ENCODE measurements at regions not wholly inside any gene's neighbourhood (a gene's known extent, or its start where the extent isn't known, plus 50 kb on each side); places are given as distances from the start of the nearest gene placed in this dataset.

DNA sequence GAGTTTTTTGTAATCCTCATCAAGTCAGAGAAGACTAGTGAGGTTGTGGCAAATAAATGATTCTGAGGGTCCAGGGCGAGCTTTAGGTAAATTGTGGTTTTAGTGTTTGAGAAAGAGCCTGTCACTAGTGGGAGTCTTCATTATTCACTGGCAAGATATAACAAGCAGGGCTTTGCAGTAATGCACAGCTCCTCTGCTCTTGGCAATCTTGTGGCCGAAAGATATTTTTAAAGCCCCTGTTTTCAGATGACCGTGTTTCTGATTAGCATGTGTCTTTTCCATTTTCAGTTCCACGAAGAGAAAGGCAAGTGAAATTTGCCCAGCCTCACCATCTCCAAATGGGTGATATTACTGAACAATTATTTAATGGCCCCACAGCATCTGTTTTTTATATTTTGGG, 154.0 kb upstream of the BCL6 start:
- no peak for FAIRE-seq
- no peak for DNase-seq (ENCODE audit: low spot score)

- no peak for DNase-seq (ENCODE audit: low spot score)
- FAIRE-seq = no peak
These were observed 155.9 kb upstream of the BCL6 start for GRCh38 chr3:187900993-187901755.

- FAIRE-seq = no peak
- DNase-seq (ENCODE audit: low spot score) = no peak
These were observed 156.8 kb upstream of the BCL6 start for GRCh38 chr3:187902041-187902471.

- FAIRE-seq = no peak
These were observed 157.7 kb upstream of the BCL6 start for GRCh38 chr3:187902936-187903335.

DNA sequence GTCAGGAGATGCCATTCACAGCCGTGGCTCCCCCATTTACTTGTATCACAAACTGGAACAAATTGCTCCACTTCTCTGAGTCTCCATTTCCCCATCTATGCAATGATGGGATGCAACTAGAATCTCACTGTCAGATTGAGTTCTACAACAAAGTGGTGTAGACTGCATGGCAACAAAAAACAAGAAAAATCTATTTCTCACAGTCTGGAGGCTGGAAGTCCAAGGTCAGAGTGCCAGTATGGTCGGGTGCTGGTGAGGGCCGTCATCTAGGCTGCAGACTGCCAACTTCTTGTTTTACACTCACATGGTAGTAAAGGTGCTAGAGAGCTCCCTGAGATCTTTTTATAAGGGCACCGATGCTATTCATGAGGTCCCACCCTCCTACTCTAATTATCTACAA, 158.4 kb upstream of the BCL6 start:
- no peak for DNase-seq (ENCODE audit: low spot score)
- FAIRE-seq = no peak

More at GRCh38 chr3:187902936-187903335, 157.7 kb upstream of the BCL6 start:
- no peak for DNase-seq (ENCODE audit: low spot score)

DNA sequence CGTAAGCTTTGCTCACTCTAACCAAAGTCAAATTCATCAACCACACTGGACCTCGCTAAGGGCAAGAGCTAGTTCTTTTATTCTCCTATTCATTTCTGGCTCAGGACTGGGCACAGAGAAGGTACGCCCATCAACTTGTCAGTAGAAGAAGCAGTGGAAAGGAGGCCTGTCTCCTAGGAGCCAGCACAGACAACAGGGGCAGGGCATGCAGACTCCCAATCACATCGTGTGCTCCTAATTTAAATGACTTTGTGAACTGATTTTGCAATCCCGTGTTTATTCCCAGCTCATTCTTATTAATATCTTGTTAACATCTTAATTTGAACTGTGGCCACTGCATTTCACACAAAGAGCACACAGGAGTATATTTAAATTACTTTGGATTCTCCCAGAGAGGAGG, 161.1 kb upstream of the BCL6 start:
- DNase-seq (ENCODE audit: low spot score) (no peak), FAIRE-seq (no peak)

GRCh38 chr3:187906920-187907319, 161.7 kb upstream of the BCL6 start:
- no peak for DNase-seq (ENCODE audit: low spot score)
- FAIRE-seq = no peak

DNA sequence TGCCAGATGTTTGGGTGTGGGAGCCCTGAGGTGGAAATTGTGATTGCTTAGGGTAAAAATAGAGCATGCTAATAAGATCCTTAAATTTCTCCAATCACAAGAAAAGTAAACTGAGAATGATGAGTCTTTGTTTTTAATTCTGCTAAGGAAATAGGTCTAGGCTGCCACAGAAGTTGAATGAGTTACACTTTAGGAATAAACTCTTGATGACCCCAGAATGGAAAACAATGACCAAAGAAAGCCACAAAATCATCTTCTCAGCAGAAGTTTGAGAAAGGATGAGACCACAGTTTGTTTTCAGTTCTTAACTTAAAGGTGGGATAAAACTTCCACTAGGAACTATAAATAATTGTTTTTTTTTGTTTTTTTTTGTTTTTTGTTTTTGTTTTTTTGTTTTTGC, 164.6 kb upstream of the BCL6 start:
- no peak for FAIRE-seq

GRCh38 chr3:187912007-187912406, 166.7 kb upstream of the BCL6 start:
- FAIRE-seq = no peak
- no peak for DNase-seq (ENCODE audit: low spot score)

More for the DNA sequence above, 164.6 kb upstream of the BCL6 start:
- no peak for DNase-seq (ENCODE audit: low spot score)

GRCh38 chr3:187913617-187914033, 168.4 kb upstream of the BCL6 start:
- FAIRE-seq = no peak
- DNase-seq (ENCODE audit: low spot score) = no peak

DNA sequence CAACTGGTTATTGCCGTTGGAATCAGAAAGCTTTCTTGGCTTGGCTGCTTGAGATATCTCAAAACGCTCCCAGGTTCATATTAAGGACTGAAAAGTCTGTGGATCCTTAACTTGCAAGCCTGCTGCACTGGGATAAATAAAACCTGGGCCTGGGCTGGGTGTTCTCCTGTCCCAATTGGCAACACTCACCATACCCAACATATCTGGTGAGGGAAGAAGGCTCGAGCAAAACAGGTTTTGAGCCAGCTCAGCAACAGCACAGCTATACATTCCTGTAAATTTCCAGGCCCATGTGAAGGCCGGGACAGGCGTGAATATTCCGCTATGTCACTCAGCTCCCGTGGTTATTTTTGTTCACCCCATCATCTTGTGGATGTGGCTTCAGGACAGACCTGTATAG, 169.0 kb upstream of the BCL6 start:
- FAIRE-seq = no peak

GRCh38 chr3:187916072-187916471, 170.8 kb upstream of the BCL6 start:
- FAIRE-seq (no peak), DNase-seq (ENCODE audit: low spot score) (no peak)

More for the DNA sequence above, 169.0 kb upstream of the BCL6 start:
- no peak for DNase-seq (ENCODE audit: low spot score)

DNA sequence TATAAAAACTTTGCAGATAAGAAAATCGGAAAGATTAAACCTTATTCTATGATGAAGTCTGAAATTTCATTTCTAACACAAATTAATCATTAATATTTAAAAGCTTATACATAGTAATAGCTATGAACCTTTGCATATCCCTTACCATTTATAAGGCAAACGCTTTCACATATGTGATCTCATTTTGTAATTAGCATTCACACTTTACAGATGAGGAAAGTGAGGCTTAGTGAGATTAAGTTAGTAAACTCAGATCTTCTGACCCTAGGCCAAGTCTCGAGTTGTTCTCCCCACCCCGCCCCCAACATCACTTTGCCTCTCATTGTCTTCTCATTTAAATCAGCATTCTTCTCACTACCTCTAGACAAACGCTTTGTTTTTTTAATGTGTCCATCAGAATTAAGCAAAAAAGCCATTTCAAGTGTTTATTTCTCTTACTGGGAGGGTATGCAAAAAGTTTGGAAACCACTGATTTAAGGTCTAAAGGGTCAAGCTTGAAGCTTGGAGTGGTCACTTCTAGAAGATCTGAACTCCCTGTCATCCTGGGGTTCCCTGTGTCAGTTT, 172.9 kb upstream of the BCL6 start:
- DNase-seq (ENCODE audit: low spot score) (no peak), FAIRE-seq (no peak)

DNA sequence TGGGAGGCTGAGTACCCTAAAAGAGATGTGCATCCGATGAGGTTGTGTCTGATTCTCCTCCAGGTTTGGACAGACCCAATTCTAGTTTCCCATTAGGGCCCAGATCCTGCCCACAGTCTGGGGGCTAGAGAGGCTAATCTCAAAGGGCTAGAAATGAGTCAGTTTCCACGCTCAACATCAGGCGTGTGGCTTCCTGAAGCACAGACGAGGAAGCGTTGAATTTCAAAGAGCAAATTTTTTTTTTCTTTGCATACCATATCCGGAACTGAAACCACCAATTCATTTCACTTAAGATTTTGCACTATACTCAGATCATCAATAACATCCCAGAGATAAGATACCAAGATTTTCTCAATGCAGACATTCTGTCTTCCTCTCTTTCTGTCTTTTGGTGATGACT, 173.8 kb upstream of the BCL6 start:
- DNase-seq (ENCODE audit: low spot score) (no peak), FAIRE-seq (no peak)

GRCh38 chr3:187919544-187919943, 174.3 kb upstream of the BCL6 start:
- FAIRE-seq (no peak), DNase-seq (ENCODE audit: low spot score) (no peak)

- FAIRE-seq (no peak), DNase-seq (ENCODE audit: low spot score) (no peak)
These were observed 174.8 kb upstream of the BCL6 start for GRCh38 chr3:187920030-187920429.

- FAIRE-seq (no peak), DNase-seq (ENCODE audit: low spot score) (no peak)
These were observed 175.6 kb upstream of the BCL6 start for GRCh38 chr3:187920913-187921312.

DNA sequence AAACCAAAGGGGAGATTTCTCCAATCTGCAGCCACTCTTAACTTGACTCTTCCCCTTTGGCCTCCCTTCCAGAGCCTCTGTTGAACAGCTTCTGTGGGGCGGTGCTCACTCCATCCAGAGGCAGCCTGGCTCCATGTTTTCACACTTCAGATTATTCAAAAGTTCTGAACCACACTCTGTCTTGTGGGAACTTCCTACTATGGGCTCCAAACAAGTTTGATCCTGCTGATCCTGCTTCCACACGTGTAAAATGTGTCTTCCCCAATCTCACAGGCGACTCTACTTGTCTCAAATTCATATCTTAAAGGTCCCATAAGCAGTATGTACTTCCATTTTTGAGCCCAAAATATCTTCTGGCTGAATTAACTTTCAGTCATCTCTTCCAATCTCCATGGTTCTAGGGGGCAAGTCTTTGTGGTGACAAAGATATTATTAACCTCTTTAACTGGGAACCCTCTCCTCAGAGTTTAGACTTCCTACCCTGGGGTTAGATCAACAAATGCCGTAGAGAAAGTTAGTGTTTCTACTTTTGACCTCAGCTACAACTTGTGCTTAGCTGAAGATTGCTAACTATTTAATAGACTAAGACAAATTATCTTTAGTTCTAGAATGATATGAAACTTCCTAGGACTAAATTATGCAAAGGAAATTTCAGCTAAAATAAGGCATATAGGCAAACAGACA, 176.3 kb upstream of the BCL6 start:
- DNase-seq (ENCODE audit: low spot score) (no peak), FAIRE-seq (no peak)

DNA sequence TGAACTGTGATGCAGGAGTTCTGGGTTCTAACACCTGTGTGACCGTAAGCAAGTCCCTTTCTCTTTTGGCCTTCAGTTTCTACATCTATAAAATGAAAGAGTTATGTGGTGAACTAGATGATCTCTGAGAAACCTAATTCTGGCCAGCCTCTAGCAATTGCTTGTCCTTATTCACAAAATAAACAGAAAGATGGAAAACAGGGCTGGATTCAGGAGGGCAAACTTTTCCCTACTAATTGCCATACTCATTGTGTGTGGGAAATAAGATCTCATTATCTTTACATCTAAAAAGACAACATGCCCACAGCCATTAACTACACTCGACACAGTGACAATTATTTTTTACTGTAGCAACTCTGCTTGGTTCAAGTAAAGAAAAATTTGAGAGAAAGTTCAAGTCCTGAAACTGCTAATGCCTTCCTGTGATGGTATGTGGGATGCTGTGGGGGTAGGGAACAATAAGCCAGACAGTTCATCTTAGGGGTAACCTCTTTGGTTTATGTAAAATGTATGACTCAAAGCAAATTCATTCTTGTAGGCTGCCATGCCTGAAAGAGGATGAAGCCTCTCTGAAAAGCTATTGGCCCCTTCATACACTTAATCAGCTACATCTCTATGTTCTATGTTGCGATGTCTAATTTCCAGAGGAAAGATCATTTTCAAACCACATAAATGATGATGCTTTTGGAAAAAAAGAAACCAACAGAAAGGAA, 177.6 kb upstream of the BCL6 start:
- DNase-seq (ENCODE audit: low spot score) (no peak), FAIRE-seq (no peak)

- FAIRE-seq (no peak), DNase-seq (ENCODE audit: low spot score) (no peak)
These were observed 179.4 kb upstream of the BCL6 start for GRCh38 chr3:187924651-187925050.

DNA sequence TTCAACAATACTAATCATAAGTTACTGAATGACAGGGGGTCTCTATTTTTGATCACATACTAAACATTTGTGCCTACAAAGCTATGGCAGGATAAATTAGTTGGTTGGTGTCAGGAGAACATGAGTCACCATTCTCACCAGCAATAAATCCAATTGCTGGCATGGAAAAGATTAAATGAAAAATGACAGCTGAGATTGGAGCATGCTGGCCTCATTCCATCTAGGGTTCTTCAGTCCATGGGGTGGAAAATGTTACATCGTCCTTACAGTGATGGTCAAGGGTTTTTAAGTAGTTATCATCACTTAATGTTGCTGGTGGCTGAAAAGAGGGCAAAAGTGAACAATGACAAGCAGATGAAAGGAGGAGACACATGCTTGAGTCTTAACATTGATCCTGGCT, 180.1 kb upstream of the BCL6 start:
- FAIRE-seq = no peak
- no peak for DNase-seq (ENCODE audit: low spot score)

GRCh38 chr3:187926620-187927019, 181.4 kb upstream of the BCL6 start:
- DNase-seq (ENCODE audit: low spot score) (no peak), FAIRE-seq (no peak)

Data from urothelium cell line (cell line).